Omental fat pad (tissue), 3 donors: ENCODE measurements at regions not wholly inside any gene's neighbourhood (a gene's known extent, or its start where the extent isn't known, plus 50 kb on each side); places are given as distances from the start of the nearest gene placed in this dataset.

Experiments
- ATAC-seq: fragments of 150-250 bp; one replicate; pipeline ENCODE4 v1.9.1; 2016; ENCODE audit warnings: mild to moderate bottlenecking, moderate library complexity; ENCODE audit not compliant: low FRiP score
- DNase-seq: peaks from one replicate; pipeline ENCODE4 v3.0.0-alpha.2; 2019; ENCODE audit warnings: low spot score
- TF ChIP-seq, protein P1 (sequence below), 3 donors: fragments of 450-650 bp; IDR thresholded peaks; one replicate each; pipeline ENCODE4 v1.5.1; 2016 to 2017; ENCODE audit warnings: antibody characterized with exemption in 3 of 3, mild to moderate bottlenecking in 3 of 3, moderate library complexity in 2 of 3

DNA sequence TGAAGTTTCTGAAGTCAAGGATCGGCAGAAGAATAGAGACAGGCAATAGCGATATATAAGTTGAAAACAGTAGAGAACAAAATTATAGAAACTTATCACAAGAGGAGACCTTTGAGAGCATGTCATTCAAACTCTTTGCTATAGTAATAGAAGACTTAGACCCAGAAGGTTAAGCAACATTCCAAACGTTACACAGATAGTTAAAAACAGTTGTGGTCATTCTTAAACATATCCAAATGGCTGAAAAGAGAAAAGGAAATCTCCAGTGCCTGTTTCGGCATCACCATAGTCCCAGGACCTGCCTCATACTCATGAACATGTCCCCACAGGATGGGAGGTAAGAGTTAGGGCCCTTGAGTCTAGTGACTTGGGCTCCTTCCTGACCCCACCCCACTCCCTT, 258.1 kb upstream of the NOCT start:
- TF ChIP-seq, protein P1, sequence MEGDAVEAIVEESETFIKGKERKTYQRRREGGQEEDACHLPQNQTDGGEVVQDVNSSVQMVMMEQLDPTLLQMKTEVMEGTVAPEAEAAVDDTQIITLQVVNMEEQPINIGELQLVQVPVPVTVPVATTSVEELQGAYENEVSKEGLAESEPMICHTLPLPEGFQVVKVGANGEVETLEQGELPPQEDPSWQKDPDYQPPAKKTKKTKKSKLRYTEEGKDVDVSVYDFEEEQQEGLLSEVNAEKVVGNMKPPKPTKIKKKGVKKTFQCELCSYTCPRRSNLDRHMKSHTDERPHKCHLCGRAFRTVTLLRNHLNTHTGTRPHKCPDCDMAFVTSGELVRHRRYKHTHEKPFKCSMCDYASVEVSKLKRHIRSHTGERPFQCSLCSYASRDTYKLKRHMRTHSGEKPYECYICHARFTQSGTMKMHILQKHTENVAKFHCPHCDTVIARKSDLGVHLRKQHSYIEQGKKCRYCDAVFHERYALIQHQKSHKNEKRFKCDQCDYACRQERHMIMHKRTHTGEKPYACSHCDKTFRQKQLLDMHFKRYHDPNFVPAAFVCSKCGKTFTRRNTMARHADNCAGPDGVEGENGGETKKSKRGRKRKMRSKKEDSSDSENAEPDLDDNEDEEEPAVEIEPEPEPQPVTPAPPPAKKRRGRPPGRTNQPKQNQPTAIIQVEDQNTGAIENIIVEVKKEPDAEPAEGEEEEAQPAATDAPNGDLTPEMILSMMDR (IDR thresholded peaks at IDR 0.05): no peak
- DNase-seq: no peak
- no peak for ATAC-seq

- ATAC-seq: no peak
- TF ChIP-seq, protein P1 (IDR thresholded peaks at IDR 0.05): no peak
- DNase-seq: no peak
Observed at GRCh38 chr4:138756519-138756918, 259.1 kb upstream of the NOCT start.

- ATAC-seq (no peak), DNase-seq (no peak)
- TF ChIP-seq, protein P1 (IDR thresholded peaks at IDR 0.05): no peak
Observed at GRCh38 chr4:138751309-138751708, 264.3 kb upstream of the NOCT start.

- DNase-seq: no peak
- ATAC-seq: no peak
- TF ChIP-seq, protein P1 (IDR thresholded peaks at IDR 0.05): no peak
Observed at GRCh38 chr4:138749303-138749702, 266.3 kb upstream of the NOCT start.

- ATAC-seq: no peak
Observed at GRCh38 chr4:138741766-138742377, 273.7 kb upstream of the NOCT start.

DNA sequence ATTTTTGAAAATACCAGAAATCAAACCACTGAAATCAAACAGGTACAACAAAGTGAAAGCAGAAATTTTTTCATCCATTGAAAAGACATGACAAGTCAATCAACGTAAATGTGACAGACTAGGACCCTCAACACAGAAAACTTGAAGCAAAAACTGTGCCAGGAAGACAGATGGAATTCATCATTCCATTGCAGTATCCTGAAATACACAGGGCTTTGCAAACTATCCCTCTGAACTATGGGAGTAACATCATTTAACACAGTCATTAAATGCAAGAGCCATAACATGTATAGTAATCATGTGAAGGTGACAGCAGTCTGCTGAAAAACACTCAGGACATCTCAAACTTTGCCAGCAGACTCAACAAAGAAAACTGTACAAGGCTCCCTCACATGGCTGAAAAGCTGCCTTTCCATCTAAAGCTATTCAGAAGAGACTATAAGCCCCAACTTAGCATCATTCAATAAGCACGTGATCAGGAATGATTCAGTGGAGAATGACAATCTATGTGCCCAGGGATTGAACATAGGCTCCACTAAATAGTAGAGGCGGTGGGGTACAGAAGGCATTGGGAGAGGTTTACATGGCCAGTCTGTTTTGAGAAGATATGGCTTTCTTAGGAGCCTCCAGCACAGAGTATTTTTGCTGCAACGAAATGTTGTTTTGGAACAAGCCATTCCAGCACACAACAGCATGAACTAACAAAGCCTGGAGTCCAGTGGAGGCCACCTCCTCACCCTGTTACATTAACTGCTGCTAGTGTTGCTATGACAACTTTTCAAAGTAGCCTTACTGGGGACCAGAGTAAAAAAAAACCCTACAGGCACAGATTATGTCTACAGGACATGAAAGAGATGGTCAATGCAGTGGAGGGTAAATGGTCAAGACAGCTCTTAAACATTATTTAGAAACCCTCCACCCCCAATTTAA, 274.5 kb upstream of the NOCT start:
- no peak for DNase-seq
- ATAC-seq: no peak
- TF ChIP-seq, protein P1 (IDR thresholded peaks at IDR 0.05): no peak

More at GRCh38 chr4:138741766-138742377, 273.7 kb upstream of the NOCT start:
- DNase-seq: no peak
- TF ChIP-seq, protein P1 (IDR thresholded peaks at IDR 0.05): no peak
